Fibroblast of lung (primary cell): ENCODE measurements at regions not wholly inside any gene's neighbourhood (a gene's known extent, or its start where the extent isn't known, plus 50 kb on each side); places are given as distances from the start of the nearest gene placed in this dataset.

Experiments
- DNase-seq, 2 donors: peaks; one replicate each; pipeline versions ENCODE4 v3.0.0 to v3.0.0-alpha.2; 2010; ENCODE audit warnings: low read depth in 2 of 2
- H2AFZ ChIP-seq: 2 replicates; pipeline ENCODE4 v1.5.1; 2012; ENCODE audit warnings: low read length, control low read depth, inconsistent platforms
- H3K27ac ChIP-seq: 2 replicates; pipeline ENCODE4 v1.5.1; 2011; ENCODE audit warnings: low read length, control low read depth; ENCODE audit not compliant: insufficient read depth
- H3K27me3 ChIP-seq: 2 replicates; pipeline ENCODE4 v1.5.1; 2011; ENCODE audit warnings: mild to moderate bottlenecking, low read length; ENCODE audit not compliant: control insufficient read depth, insufficient read depth
- H3K36me3 ChIP-seq: 2 replicates; pipeline ENCODE4 v1.5.1; 2011; ENCODE audit warnings: low read length; ENCODE audit not compliant: control insufficient read depth, insufficient read depth
- H3K4me1 ChIP-seq: 2 replicates; pipeline ENCODE4 v1.5.1; 2011; ENCODE audit warnings: low read length; ENCODE audit not compliant: control insufficient read depth, insufficient read depth; ENCODE audit errors: extremely low read depth
- H3K4me2 ChIP-seq: 2 replicates; pipeline ENCODE4 v1.5.1; 2011; ENCODE audit warnings: low read length, control low read depth; ENCODE audit not compliant: insufficient read depth; ENCODE audit errors: extremely low read depth
- H3K4me3 ChIP-seq, 4 experiments: fragments of 200-600 bp in 1 of 4; sonication (generic) in 1 of 4; replicated peaks in 1 of 4; 2 replicates each; pipeline ENCODE4 v1.5.1; 2011 to 2016; ENCODE audit warnings: low read length in 4 of 4, low read depth in 3 of 4, mild to moderate bottlenecking in 3 of 4, control low read depth in 2 of 4, inconsistent platforms in 1 of 4, mixed read lengths in 1 of 4; ENCODE audit not compliant: insufficient read depth in 1 of 4; ENCODE audit errors: control extremely low read depth in 1 of 4
- H3K79me2 ChIP-seq: 2 replicates; pipeline ENCODE4 v1.5.1; 2012; ENCODE audit warnings: mild to moderate bottlenecking, low read length, inconsistent platforms; ENCODE audit not compliant: control insufficient read depth, insufficient read depth
- H3K9ac ChIP-seq: 2 replicates; pipeline ENCODE4 v1.5.1; 2011; ENCODE audit warnings: mild to moderate bottlenecking, low read length, control low read depth; ENCODE audit not compliant: insufficient read depth
- H3K9me3 ChIP-seq: 2 replicates; pipeline ENCODE4 v1.5.1; 2012; ENCODE audit warnings: low read depth, low read length; ENCODE audit not compliant: control insufficient read depth, insufficient read depth
- H4K20me1 ChIP-seq: 2 replicates; pipeline ENCODE4 v1.5.1; 2011; ENCODE audit warnings: low read length; ENCODE audit not compliant: control insufficient read depth, insufficient read depth; ENCODE audit errors: extremely low read depth
- CTCF ChIP-seq, 2 donors: IDR thresholded peaks in 1 of 2; conservative IDR thresholded peaks in 1 of 2; 1 replicate in 1 of 2; 2 replicates in 1 of 2; pipeline ENCODE4 v1.5.1; 2011 to 2012; ENCODE audit warnings: low read length in 2 of 2, control low read depth in 1 of 2, inconsistent platforms in 1 of 2, low read depth in 1 of 2, mild to moderate bottlenecking in 1 of 2
- EZH2 ChIP-seq: IDR thresholded peaks from 2 replicates; pipeline ENCODE4 v1.5.1; 2012; ENCODE audit warnings: low read length, control low read depth, mild to moderate bottlenecking; ENCODE audit errors: missing control alignments

DNA sequence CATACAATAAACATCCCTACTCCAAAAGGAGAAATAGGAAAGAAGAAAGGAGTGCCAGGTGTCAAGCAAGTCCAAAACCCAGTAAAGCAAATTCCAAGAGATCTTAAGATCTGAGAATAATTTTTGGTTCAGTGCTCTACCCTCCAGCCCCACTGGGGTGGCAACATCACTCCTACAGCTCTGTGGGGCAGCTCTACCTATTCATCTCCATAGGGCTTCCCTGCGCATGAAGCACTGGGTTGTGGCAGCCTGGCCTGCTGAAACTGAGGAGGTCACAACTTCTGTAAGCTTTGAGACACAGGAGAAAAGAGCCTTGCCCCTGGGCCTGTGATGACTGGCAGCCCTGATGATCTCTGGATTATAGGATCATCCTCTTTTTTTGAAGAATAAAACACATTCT is 378.2 kb upstream of the SOX14 start:
- TF ChIP-seq EZH2 (no peak), CTCF (conservative IDR thresholded peaks at IDR 0.05 in 1 of 2, IDR thresholded peaks at IDR 0.05 in 1 of 2; ENCODE audit: low read depth in 1 of 2, low read length in 2 of 2) (no peak)
- Histone ChIP-seq H3K9ac (no peak overlapping the region), H3K27ac (no peak overlapping the region), H3K4me3 (no peak overlapping the region), H3K27me3 (no peaks in the 10 kb centered on the region), H3K4me1 (no peaks in the 10 kb centered on the region), H3K4me2 (no peak overlapping the region), H3K36me3 (no peaks in the 10 kb centered on the region), H2AFZ (no peak overlapping the region), H4K20me1 (no peaks in the 10 kb centered on the region), H3K79me2 (no peaks in the 10 kb centered on the region), H3K9me3 (no peaks in the 10 kb centered on the region)
- no peak for DNase-seq

DNA sequence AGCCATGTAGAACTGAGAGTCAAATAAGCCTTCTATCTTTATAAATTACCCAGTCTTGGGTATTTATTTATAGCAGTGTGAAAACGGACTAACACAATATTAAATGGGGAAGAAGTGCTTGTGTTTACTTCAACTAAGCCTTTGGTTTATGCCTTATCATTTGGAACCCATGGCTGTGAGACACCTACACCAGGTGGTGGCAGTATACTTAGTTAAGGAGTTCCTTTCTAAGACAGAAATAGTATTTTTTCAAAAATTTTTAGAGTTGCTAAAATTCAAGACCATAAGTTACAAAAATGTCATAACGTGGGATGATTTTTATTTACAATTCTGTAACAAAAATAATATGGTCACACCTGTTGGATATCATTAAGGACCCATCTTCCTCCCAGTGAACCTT is 354.5 kb upstream of the SOX14 start:
- Histone ChIP-seq H3K4me2 (no peak overlapping the region), H3K4me3 (no peak overlapping the region), H3K79me2 (no peaks in the 10 kb centered on the region), H3K9ac (no peak overlapping the region), H3K36me3 (no peaks in the 10 kb centered on the region), H3K9me3 (no peaks in the 10 kb centered on the region), H2AFZ (no peak overlapping the region), H3K27me3 (no peaks in the 10 kb centered on the region), H4K20me1 (no peaks in the 10 kb centered on the region), H3K27ac (no peak overlapping the region), H3K4me1 (no peaks in the 10 kb centered on the region)
- DNase-seq = no peak
- TF ChIP-seq CTCF (conservative IDR thresholded peaks at IDR 0.05 in 1 of 2, IDR thresholded peaks at IDR 0.05 in 1 of 2; ENCODE audit: low read depth in 1 of 2, low read length in 2 of 2) (no peak), EZH2 (no peak)

DNA sequence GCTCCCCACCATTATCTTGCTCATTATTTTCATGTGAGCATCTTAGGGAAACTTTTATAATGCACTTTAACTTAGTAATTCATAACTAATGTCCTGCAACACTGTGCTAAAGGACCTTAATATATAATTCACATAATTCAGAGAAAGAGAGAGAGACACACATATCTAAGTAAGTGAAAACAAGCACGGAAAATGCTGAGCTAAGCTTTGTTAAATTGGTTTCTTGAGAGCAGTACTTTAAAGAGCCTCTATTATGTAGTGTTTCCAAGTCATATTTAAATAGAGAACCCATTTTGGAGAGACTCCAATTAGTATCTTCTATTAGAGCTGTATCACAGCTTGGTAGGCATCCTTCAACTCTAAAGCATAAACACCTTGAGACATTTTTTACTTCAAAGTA is 354.1 kb upstream of the SOX14 start:
- Histone ChIP-seq H3K79me2 (no peaks in the 10 kb centered on the region), H3K4me3 (no peak overlapping the region), H3K27ac (no peak overlapping the region), H3K4me2 (no peak overlapping the region), H3K36me3 (no peaks in the 10 kb centered on the region), H3K4me1 (no peaks in the 10 kb centered on the region), H3K9me3 (no peaks in the 10 kb centered on the region), H2AFZ (no peak overlapping the region), H4K20me1 (no peaks in the 10 kb centered on the region), H3K9ac (no peak overlapping the region), H3K27me3 (no peaks in the 10 kb centered on the region)
- DNase-seq = no peak
- TF ChIP-seq CTCF (conservative IDR thresholded peaks at IDR 0.05 in 1 of 2, IDR thresholded peaks at IDR 0.05 in 1 of 2; ENCODE audit: low read depth in 1 of 2, low read length in 2 of 2) = no peak
